NCI-H2196 (cell line): ENCODE measurements at regions not wholly inside any gene's neighbourhood (a gene's known extent, or its start where the extent isn't known, plus 50 kb on each side); places are given as distances from the start of the nearest gene placed in this dataset.

Experiments used
- DNase-seq: peaks from one replicate; lab custom pipeline; 2025; ENCODE audit not compliant: unreplicated experiment; lab: John Stamatoyannopoulos, UW

- DNase-seq = no peak
Measured at GRCh38 chr13:40484101-40484800, 182.2 kb downstream of the FOXO1 start.

DNA sequence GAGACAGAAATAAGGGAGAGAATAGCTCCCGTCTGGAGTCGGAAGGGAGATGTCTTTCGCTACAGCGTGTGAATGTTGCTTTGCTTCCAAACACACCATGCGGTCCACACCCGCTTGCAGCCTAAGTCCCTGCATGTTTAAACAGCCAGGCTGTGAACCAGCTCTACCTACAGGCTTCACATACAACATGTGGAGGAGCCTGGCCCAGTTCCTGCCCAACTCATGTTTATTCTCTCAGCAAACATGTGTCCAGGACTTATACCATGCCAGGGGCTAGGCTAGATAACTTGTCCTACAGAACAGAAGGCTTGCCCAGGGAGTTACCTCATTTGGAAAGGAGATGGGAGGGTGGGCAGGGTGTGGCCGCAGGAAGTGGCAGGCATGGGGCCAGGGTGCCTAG, 181.5 kb downstream of the FOXO1 start:
- no peak for DNase-seq

DNA sequence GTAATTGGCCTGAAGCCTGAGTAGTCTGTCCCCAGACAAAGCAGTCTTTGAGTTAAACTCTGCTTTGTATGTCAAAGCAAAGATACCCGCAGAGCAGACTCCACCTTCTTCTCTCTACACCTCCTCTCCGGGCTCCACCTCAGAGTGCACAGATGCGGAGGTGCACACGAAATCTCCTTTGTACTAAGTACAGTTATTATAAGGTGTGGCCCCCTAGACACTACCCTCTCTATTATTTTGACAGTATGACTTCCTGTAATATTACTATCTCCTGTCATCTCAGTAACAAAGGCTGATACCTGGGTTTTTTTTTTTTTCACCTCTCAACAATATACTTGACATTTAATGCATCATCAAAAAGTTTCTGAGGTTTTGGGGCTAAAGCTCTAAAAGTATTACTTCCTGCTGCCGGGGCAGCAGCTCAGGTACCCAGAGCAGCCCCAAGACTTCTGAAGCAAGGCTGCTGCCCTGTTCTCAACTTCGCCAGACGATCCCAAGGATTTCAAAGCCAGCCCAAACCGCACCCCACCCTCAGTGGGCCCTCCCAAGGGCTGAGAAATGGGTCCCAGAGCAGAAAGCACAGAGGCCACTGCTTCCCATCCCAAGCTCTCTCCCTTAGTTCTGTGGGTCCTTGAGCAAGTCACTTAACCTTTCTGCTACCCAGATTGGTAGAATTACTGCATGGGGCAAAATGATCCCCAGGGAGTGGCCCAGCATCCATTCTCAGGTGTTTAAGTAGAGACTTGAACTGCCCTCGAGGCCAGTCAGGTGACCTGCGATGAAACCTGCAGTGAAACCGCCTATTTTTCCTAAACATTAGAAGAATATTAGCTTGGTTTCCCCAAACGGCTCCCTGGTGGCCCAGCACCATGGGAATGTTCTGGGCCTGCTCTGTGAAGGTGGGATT, 180.6 kb downstream of the FOXO1 start:
- no peak for DNase-seq

DNA sequence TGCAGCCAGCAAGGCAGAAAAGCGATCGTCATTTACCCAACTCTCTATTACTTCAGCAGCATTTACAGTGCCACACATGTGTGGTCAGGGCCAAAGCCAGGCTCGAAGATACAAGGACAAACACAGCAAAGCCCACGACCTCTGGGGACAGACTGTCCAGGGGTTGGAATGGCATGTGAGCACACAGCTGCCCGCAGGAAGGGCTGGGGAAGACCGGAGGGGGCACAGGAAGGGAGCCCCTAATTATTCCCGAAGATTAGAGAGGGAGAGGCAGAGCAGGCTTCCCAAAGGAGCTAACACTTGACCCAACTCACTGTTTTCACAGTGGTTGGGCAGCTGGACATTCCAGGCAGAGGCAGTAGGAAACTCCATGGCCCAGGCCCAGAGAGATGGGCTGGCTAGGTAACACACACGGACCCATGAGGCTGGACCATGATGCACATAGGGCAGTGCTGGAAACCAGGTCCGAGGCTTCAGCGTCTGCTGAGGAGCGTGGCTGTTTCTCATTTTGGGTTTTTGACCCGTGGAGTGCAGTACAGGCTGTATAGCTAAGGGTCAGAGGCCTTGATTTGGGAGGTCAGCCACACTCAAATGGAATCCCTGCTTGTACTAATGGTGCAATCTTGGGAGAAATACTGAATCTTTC, 179.8 kb downstream of the FOXO1 start:
- no peak for DNase-seq

- no peak for DNase-seq
Measured at GRCh38 chr13:40488869-40489391, 177.5 kb downstream of the FOXO1 start.

DNA sequence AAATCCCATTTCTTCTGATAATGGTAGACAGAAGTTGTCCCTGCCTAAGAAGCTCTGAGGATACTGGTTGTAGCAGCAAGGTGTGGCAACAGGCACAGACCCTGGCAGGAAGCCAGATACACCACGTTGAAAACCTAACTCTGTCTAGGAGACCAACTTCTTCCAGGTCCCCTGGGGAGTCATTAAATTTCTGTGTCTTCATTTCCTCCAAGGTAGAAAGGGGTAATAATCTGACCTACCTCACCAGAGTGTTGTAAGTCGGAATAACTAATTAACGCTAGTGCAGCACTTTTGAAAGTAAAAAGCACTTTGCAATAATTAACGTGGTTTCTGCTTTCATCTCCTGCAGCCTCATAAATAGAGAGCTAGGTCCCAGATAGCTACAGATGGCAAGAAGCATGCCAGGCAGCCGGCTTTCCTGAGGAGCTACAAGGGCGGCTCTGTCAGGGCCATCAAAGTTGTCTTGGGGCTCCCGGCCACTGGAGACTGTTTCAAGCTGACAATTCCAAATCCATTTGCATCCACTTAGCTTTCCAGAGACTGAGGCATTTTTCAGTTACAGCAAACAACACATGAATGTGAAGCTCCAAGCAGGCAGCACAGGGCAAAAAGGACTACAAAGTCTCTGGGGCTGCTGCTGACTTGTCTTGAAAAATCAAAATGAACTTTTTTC, 176.2 kb downstream of the FOXO1 start:
- DNase-seq = no peak

DNA sequence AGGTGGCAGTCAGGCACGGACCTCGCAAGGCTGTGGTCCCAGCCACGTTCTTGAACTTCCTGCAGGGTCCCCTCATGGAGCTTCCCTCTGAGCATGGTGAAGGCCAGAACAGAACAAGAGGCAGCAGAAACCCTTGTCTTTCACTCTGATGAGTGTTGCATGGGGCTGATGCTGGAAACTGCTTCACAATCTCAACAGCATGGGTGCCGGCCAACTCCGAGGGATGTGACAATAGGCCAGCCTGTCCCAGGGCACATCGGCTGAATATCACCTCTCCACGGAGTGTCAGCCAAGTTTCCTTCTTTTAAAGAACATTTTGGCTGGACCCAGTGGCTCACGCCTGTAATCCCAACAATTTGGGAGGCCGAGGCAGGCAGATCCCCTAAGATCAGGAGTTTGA, 173.9 kb downstream of the FOXO1 start:
- no peak for DNase-seq

DNA sequence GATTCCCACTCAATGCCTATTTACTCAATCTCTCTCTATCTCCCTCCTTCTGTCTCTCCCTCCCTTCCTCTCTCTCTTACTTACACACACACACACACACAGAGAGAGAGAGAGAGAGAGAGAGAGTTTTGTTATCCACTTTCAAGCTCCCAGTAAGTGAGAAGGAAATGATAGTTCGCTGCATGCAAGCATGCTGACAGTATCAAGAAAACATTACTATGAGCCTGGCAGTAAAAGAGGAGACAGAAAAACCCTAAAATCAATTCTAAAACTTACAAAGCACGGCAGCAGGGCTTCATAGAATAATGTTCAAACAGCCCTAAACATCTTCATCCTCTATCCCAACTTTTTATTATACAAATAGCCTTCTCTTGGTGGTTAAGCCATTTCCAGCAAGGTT, 171.9 kb downstream of the FOXO1 start:
- no peak for DNase-seq

DNA sequence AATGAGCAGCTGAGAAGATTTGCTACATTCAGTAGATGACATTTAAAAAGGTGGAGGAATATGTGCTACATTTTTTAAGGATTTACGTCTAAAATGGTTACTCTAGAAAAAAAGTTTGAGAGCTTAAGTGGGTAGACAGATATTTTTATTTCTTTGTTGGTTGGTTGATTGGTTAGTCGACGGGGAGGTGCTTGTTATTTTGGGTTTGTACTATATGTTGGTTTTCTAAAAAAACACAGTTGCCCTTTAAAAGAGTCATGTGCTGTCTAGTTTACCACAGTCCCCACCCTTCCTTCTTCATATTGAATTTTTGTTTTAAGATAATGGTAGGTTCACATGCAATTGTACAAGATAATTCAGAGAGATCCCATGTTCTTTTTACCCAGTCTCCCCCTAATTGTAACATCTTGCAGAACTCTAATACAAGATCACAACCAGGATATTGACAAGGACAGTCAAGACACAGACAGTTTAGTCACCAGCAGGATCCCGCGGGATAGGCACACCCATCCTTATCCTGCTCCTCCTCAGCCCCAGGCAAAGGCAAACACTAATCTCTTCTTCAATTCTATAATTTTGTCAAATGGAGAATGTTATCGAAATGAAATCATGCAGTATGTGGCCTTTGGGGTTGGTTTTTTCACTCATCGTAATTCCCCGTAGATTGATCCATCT, 171.4 kb downstream of the FOXO1 start:
- no peak for DNase-seq

DNA sequence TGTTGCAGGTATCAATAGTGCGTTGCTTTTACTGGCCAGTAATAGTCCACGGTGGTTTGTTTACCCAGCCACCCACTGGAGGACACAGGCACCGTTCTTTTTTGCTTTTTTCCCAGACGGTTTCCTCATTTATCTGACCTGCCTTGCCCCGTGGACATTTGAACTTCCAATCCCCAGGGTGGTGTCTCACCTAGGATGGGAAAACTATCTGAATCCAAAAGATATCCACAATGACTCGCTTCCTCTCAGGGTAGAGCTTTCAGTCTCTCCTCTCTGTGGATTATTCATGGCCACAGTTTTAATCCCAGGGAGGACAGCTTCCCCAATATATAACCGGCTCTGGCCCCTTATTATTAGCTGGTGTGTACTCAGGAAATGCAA, 170.8 kb downstream of the FOXO1 start:
- no peak for DNase-seq

- DNase-seq = no peak
Measured at GRCh38 chr13:40496035-40496810, 170.2 kb downstream of the FOXO1 start.

GRCh38 chr13:40498461-40498860, 168.0 kb downstream of the FOXO1 start:
- no peak for DNase-seq

DNA sequence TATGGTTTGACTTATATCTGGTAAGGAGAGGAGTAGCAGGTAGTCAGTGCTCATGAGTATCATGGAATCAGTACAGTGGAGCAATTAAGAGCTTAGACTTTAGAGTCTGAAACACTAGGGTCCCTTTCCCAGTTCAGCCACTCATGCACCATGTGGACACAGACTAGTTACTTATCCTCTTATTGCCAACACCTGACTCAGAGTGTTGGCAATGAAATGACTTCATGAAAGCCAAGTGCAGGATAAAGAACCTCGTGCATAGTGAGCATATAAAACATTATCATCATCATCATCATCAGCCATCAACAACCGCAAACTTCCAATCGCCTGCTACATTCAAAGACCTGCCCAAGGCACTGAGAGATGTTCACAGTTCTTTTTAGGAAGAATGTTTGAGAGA, 164.2 kb downstream of the FOXO1 start:
- DNase-seq = no peak

- no peak for DNase-seq
Measured at GRCh38 chr13:40503011-40503410, 163.4 kb downstream of the FOXO1 start.

GRCh38 chr13:40503966-40504591, 162.4 kb downstream of the FOXO1 start:
- DNase-seq = no peak

DNA sequence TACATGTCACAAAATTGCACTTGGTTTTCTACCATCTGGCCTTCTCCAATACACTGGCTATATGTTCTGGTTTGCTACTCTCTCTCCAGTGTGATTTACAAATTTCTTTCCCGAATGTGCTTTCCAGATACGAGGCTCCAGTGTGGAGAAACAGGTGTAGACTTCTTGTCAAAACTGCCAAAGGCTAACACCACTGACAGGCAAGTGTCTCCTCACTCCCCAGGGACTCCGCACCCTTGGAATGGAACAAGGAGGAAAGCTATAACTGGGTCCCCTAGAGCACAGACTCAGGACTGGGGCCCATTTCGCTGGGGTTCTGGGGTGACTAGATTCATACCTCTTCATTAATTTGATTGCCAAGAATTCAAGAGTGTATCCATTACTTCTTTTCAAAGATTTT, 161.8 kb downstream of the FOXO1 start:
- no peak for DNase-seq

DNA sequence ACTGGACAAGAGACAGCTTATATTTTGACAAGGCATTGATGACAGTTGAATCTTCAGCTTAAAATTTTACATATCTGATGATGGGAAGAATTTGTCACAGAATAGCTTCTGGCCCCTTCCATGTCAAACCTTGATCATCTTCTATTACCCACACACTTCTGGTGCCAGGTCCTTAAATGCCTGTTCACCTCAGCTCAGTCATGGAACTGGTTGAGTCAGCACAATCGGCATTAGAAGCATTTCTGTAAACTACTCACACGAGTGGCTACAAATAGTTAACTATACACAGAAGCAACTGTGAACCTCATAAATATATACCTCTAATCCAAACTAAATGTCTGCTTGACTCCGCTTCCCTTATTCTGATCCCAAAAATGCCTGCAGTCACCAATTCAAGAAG, 161.2 kb downstream of the FOXO1 start:
- DNase-seq = no peak
